Erythroblast (primary cell): ENCODE measurements at regions not wholly inside any gene's neighbourhood (a gene's known extent, or its start where the extent isn't known, plus 50 kb on each side); places are given as distances from the start of the nearest gene placed in this dataset.

Experiments used
- GATA1 ChIP-seq: IDR thresholded peaks from 2 replicates; pipeline ENCODE4 v1.6.1; 2011; ENCODE audit warnings: low read depth, mild to moderate bottlenecking, control low read depth, low read length, moderate library complexity
- POLR2A ChIP-seq: IDR thresholded peaks from 2 replicates; pipeline ENCODE4 v1.6.1; 2011; ENCODE audit warnings: mild to moderate bottlenecking, low read length

- TF ChIP-seq POLR2A, result no peak
- TF ChIP-seq GATA1, result no peak
Measured at GRCh38 chr7:69162931-69163670, 435.2 kb upstream of the AUTS2 start.
